ENCODE measurements at regions not wholly inside any gene's neighbourhood (a gene's known extent, or its start where the extent isn't known, plus 50 kb on each side); places are given as distances from the start of the nearest gene placed in this dataset.
A peak's percentile ranks its signal among the peaks of the same experiment; 100 is the strongest.

DNA sequence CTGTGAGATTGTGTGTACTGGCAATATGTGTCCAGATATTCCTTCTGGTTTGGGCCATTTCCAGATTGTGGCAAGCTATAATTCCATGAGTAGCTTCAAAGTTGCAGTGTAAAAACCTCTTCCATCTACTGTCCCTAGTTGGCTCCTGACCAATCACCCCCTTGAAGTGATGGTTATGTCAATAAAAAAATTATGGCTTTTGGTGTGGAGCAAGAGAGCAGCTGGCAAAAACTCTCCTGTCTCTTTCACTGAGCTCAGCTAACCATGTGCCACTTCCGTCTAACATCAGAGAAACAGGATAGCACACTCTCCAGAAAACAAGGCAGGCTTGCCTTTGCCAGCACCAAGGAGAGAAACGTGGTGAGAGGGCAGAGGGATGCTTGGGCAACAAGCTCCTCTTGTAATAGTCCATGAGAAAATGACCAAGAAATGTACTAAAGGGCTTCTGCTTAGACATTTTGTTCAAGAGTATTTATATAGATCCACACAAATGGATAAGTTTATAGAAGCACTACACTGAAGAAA lies 914.4 kb upstream of the SEMA6A start:
- DNase-seq: peak; percentile 6

DNA sequence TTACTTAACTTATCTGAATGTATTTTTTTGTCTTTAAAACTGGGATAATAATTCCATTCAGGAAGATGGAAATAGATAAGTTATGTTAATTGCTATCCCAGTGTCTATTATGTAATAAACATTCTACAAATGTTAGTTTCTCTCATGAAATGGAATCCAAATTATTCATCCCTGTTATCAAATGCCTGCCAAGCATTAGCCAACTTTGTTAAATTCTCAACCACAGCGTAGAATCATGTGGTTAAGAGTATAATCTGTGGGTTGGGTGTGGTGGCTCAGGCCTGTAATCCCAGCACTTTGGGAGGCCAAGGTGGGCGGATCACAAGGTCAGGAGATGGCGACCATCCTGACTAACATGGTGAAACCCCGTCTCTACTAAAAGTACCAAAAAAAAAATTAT lies 912.9 kb upstream of the SEMA6A start:
- no peak for DNase-seq

DNA sequence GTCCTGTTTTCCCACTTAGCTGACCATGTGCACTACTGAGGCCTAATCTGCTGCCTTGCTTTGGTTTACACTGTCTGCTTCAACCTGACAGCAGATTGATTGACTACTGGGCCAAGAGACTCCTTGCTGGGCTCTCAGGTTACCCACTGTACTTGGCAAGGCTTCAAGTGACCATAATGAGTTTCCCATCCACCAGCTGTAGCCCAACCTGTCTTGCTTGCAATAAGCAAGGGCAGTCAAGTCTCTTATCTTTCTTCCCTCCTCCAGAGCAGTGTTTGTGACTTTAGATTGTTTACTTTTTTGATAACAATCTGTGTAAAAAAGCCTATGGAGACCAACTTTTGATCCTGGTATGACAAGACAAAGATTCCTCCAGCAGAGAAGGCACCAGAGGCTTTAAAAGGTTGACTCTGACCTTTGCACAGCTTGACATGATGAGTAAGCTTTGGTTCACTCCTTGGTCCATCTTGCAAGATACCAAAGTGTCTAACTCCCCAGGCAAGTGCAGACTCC lies 912.3 kb upstream of the SEMA6A start:
- DNase-seq: peak; percentile 26

DNA sequence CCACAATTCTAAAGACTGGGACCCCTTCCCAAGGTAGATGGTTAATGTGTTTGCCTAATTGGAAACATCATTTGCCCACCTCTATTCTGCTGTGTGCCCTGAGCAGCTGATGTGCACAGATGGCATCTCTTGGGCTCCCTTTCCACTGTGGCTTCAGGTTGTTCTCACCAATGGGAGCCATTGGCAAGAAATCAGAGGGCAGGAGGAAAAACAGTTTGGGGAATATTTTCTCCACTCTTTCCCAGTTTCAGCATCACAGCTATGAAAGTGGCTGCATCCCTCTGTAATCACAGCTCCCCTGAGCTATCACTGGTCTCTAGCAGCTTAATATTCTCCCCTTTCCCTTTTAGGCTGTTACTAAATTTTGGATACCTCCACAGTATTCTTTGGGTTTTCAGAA lies 911.6 kb upstream of the SEMA6A start:
- no peak for DNase-seq

DNA sequence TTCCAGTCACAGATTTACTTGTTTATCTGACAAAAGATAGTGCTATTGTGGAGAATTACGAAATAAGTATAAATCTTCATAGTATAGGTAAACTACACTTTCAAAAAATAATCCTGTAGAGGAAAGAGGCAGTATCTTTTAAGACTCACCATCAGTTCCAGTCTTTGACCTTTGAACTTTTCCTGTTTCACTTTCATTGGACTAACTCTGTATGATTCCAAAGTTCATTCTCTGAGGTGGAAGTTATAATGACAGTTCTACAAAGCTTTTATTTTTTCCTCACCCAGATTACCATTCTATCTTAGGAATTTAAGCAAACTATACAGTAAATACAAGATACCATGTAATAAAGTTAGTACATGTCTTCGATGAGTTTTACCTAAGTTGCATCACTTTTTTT lies 901.3 kb upstream of the SEMA6A start:
- DNase-seq: no peak

DNA sequence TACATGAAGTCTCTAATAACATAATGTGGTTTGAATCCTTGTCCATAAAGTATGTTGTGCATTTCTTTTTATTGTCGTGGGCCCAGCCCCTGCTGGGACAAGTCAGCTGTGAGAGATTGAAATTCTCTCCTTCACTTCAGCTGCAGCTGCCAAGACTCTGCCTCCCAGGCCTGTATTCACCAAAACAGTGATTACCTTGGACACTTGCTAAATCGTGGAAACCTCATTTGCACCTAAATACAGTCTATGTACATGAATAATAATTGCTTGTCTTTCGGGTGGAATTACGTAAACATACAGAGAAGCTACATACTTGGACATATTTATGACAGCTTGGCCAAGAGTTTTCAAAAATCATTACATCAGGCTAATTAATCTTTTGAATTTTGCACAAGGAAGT lies 898.5 kb upstream of the SEMA6A start:
- DNase-seq: peak; percentile 18

DNA sequence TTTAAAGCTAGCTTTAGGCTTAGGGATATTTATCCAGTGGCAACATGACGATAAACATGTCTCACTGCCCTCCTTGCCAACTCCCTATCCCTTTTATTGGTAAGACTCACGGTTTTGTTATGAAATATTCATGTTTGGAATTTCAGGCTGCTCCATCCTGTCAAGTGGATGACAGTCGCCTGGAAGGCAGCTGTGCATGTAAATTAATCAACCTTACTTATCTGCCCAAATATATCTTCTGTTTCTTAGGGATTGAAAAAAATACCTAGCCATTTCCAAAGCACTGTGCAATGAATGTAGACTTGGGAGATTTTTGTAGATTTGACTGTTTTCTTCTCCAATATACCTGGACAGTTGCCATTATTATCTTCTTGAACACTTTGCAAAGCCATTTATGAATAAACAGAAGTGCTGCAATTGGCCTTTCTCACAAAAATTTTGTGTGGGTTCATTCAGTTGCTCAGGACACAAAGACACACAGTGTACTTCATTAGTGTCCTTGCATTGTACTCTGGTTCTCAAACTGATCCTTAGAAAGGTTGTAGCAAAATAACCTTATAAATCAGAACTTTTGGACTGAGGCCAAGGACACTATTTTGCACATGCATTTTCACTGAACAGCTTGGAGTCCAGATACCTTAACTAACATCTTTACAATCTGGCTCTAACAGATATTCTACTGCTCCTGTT lies 889.4 kb upstream of the SEMA6A start:
- peak; percentile 84 for DNase-seq

DNA sequence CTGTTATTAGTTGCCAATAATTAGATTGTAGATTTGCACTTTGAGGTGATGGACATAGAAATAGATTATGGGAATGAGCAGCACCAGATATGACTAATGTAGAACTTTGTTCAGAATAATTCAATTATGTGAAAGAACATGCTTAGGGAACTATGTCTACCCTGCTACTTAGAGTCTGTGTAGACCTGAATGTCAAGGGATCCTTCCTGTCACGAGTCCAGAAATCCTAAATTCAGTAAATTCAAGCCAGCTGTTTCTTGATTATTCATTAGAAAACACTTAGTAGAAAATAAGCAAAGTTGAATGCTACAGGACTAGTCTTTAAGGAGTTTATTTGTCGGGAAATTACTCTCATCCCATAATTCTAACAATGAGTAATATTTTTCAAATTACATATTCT lies 887.3 kb upstream of the SEMA6A start:
- DNase-seq: peak; percentile 13

DNA sequence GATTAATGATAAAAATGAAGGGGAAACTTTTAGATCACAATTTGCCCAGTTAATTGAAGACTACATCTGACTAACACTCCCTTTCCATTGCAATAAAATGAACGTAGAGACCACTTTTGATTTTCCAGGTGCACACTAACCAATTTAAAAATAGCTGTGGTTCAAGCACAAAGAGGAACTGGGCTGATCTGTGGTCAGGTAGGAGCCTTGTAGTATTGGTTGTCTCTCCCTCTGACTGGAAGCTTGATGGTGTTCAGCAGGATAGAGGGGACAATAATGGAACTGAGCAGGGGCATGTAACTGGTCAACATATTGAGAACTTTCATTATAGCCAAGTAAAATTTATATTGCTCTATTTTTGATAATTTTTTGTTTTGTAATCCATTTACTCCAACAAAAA lies 886.8 kb upstream of the SEMA6A start:
- no peak for DNase-seq

DNA sequence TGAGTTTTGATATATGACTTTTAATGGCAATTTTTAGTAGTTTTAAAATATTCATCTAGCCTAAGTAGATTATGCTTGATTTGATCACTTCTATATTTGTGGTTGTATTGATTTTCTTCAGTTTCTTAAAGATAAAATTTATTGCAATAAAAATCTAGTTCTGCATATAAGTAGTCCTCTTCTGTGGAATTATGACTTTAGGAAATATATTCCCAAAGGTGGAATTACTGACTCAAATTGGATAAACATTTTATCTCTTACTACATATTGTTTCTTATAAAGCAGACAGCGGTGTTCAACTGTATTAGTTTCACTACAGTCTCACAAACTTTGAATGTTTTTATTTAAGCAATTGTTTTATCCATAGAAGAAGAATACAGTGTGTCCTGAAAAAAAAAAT lies 883.0 kb upstream of the SEMA6A start:
- no peak for DNase-seq

DNA sequence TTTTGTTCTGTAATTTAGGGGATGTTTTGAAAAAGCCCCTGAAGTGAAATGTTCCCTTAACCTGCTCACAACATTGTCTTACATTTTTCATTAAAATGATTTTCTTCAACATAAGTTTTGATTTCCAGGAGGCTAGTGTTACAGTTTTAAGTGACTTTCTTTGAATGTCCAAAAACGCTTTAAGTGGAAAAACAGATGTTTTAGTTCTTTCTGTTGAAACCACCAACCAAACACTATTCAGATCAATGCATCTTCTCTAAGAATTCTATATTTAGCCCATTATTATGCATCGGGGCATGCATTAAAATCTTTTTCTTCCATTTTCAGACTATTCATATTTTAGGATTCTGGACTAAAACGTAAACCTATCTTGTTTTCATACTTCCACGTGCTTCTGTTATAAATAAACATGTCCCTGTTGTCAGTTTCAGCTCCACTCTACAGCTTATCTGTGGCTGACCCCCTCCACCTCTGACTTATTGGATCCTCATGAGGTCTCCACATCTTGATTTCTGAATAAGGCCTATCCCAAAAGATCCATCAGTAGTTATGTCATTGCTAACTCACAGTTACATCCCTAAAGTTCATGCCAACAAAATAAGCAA lies 882.3 kb upstream of the SEMA6A start:
- DNase-seq: peak; percentile 12

DNA sequence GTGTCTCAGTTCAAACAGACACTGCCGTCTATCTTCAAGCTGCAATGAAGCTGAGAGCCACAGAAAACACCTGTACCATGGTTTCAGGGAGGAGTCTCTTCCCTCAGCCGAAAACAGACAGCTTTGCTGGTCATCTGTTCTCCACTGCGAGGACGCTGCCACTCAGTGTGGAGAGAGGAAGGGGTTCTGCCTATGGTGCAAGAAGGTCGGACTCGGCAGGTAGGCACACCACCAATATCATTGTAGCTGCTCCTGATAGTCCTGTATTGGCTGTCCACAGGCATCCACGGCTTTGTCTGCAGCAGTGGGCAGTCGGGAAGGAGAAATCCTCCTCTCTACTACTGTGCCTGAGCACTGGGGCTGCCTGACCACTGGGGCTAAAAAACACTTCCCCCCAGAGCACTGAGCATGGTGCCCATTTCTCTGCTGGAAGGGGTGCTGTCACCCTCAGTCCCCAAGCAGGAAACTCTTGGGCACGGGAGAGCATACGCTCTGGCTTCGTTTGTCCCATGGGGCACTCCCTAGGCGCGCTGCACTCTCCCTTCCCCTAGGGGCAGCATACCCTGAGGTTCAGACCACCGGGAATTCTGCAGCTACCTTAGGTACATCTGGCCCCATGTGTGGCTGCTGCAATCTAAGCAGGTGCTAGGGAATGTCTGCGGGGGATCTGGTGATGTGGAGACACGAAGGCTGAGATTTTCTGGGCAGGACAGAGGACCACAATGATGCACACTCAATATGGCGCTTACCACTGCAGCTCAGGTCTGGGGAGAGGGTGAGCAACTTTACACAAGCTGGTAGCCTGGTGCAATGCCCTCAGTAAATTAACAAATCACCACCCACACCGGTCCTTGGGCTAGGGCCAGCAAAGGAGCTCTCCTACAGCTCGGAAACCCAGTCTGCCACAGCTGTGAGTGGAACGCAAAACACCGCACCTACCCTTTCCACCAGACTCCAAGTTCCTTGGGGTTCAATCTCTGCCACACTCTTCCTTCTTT lies 880.9 kb upstream of the SEMA6A start:
- no peak for DNase-seq

DNA sequence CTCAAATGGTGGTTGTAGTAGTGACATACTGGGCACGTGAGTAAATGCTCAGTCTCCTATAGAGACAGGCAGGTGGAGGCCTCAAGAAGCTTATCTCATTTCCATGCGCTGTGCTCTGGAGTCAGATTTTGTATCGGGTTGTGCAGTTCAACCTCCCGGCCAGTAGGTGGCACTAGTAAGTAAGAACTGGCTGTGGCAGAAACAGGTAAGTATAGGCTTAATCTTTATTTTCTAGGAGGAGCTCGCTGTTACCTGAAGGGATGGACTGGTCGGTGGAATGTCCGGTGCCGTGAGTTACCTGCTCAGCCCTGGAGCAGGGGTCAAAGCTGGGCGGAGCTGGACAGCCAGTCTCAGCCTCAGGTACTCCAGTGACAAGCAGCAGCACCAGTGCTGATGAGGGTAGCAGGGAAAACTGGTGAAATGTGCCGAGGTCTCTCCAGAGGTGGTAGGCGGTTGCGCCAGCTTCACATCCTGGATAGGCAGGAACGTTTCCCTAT lies 880.1 kb upstream of the SEMA6A start:
- peak; percentile 22 for DNase-seq

DNA sequence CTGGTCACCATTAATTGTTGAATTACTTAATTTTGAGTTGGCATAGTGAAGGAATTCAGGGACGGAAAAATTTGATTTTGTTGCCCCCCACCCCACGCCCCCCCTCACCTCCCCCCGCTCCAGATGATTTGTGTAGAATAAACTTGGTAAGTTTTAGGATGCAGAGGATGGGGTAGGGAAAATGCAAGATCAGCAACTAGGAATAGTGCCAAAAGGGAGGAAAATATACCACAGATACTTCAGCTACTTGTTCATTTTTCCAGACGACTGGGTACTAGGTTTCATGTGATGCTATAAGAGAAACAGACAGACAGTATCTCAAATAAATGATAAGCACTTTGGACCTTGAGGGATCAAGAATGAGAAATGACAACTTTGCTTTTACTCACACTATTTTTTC lies 862.2 kb upstream of the SEMA6A start:
- no peak for DNase-seq

DNA sequence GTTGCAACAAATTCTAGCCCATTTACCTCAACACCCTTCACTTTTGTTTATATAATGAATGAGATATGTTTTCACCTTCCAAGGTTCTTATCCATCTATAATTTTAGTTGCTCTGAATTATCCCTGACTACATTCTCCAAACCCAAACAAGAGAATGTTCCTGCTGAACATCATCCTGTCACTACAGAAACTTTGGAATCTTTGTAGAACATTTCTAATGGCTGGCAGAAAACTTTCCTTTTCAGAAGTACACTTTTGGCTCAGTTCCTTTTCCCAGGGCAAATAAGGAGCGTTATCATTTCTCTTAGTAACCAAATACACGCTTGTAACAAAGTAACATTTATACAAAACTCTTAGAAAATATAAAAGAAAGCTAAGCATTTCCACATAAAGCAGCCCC lies 860.6 kb upstream of the SEMA6A start:
- peak; percentile 28 for DNase-seq

DNA sequence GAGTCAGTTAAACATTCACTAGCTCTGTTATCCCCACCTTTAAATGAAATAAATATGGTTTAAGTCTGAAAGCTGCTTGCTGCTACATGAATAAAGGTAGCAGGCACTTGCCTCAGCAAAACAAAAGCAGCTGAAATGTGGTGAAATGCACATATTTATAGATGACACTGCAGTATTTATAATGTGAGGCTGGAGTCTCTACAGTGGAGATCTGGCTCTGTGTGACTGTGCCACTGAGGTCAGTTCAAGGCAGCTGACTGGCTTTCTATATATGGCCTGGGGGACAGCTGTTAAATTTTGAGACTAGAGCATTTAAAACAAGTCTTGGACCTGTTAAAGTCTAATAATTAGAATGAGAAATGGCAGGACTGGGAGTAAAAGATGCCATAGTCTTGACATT lies 859.6 kb upstream of the SEMA6A start:
- DNase-seq: peak; percentile 27

DNA sequence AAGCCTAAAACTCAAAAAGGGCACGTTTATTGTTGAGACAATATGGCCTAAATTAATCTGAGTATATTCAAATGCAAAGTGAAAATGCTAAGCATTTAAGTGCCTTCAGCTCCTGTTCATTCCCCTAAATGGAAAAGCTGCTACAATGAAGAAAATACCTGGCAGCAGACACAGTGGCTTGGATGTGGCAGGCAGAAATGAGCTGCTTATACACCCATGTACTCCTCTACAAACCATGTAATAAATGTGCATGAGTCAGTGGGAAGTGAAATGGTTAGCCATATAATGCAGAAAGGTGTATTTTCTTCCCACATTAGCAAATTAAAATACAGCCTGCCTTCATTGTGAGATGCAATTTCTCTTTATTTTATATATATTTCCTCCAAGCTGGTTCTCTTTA lies 859.2 kb upstream of the SEMA6A start:
- DNase-seq: no peak

DNA sequence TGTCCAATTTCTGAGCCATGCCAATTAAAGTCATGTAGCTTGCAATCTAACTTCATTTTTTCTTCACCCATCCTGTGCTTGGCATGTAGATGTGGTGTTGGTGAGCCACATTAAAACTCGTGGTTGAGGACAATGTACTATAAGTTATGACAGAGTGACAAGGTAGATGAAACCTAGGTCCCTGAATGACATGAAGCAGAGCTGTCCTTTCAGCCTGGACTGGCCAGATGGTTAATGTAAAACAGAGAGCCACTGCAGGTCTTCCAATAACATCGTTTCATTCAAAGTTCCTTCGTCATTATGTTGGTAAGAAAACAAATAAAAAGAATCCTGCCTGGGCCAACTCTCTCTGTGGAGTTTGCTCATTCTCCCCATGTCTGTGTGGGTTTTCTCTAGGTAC lies 856.5 kb upstream of the SEMA6A start:
- DNase-seq: peak; percentile 9

DNA sequence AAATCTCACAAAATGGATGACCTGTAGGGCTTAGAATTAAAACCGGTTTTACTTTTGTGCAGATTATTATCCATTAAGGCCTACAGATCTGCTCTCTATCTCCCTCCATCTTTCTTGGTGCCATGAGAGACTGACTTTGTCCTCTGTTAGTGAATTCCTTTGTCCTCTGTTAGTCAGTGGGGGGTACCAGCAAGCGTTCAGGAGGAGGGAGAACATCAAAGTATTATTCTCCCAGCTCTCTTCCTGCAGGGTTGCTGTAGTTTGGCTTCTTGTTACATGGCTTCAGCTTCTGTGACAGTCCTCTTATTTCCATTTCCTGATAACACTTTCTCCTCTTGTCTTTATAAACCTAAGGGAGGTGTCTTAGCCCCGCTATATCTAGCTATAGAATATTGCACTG lies 850.5 kb upstream of the SEMA6A start:
- no peak for DNase-seq

DNA sequence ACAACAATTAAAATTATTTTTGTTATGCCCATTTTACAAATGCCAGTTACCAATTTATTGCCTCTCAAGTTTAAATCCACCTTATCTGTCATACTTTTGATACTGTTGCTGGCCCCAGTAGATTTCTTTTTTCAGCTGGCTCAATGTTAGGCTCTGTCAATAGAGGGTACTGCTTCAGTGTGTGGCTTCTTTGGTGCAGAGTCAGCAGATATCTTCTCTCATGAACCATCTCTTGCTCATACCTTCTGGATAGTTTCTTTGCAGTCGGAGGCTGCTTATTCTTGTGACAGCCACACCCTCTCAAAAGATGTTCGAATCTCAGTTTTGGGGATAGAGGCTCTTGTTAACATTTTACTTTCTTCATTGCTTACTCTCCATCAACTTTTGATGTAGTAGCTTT lies 849.9 kb upstream of the SEMA6A start:
- no peak for DNase-seq

DNA sequence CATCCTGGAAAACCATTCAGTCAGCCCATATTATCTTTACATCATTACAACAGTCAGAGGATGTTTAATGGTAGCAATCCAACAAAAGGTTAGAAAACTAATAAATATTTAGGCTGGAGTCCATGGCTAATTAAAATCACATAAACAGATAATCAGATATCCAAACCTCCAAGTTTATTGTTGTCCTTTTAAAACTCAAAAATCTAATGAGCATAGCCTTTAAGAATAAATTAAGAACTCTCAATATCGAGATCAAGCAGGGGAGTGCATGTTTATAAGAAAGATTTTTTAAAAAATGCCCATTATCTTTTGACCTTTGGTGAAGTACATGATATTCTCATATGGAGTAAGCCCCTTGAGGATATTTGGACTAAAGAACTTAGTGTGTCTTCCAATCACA lies 842.9 kb upstream of the SEMA6A start:
- no peak for DNase-seq

DNA sequence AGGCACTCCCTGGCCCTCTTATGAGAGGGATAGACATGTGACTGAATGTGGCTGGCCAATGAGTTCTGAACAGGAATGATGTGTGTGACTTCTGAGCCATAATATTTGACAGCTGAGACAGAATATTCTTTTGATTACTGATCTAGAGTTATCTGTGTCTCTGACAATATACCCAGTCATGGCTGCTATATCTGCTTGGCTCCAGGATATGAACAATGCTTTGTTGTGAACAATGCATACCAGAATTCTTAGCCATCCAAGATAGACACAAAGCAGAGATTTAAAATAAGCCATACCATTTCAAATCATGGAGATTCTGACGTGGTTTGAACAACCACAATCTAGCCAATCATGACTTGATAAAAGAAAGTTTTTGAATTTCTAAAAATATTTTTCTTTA lies 840.3 kb upstream of the SEMA6A start:
- DNase-seq: no peak

DNA sequence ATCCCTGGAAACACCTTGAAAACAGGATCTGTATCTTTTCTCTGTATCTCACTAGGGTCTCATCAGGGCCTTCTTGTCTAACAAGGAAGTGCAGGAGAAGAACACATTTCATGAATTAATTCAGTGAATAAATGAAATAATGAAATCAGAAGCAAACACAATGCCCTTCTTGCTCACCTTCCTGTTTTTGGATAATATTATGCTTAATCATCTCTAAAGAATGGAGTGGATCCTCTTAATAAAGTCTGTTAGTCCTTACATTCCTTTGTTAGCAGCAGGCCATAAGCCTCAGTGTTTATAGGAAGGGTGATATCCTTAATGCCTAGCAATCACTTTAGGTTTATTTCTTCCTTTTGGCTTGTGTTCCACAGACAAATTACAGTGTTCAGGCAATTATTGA lies 837.1 kb upstream of the SEMA6A start:
- no peak for DNase-seq

All from tongue (tissue), 1 donor.